Transverse colon (tissue), 4 donors: ENCODE measurements at regions not wholly inside any gene's neighbourhood (a gene's known extent, or its start where the extent isn't known, plus 50 kb on each side); places are given as distances from the start of the nearest gene placed in this dataset.

Experiments used
- CTCF ChIP-seq, 5 experiments: fragments of 200-600 bp in 3 of 5; fragments of 450-650 bp in 2 of 5; sonication (generic) in 3 of 5; IDR thresholded peaks; 1 replicate in 2 of 5; 2 replicates in 3 of 5; pipeline ENCODE4 v1.5.1; 2016 to 2017; ENCODE audit warnings: antibody characterized with exemption in 5 of 5, inconsistent platforms in 3 of 5, mild to moderate bottlenecking in 2 of 5, moderate library complexity in 1 of 5
- EP300 ChIP-seq: sonication (generic); formaldehyde crosslinking; IDR thresholded peaks from one replicate; pipeline ENCODE4 v1.6.1; 2017; ENCODE audit warnings: antibody characterized with exemption, low read depth
- POLR2A ChIP-seq: fragments of 450-650 bp; IDR thresholded peaks from one replicate; pipeline ENCODE4 v1.6.1; 2016; ENCODE audit warnings: antibody characterized with exemption, mild to moderate bottlenecking, moderate library complexity
- POLR2AphosphoS5 ChIP-seq, 3 donors: sonication (generic); formaldehyde crosslinking; IDR thresholded peaks; one replicate each; pipeline ENCODE4 v1.6.1; 2016; ENCODE audit warnings: antibody characterized with exemption in 3 of 3

DNA sequence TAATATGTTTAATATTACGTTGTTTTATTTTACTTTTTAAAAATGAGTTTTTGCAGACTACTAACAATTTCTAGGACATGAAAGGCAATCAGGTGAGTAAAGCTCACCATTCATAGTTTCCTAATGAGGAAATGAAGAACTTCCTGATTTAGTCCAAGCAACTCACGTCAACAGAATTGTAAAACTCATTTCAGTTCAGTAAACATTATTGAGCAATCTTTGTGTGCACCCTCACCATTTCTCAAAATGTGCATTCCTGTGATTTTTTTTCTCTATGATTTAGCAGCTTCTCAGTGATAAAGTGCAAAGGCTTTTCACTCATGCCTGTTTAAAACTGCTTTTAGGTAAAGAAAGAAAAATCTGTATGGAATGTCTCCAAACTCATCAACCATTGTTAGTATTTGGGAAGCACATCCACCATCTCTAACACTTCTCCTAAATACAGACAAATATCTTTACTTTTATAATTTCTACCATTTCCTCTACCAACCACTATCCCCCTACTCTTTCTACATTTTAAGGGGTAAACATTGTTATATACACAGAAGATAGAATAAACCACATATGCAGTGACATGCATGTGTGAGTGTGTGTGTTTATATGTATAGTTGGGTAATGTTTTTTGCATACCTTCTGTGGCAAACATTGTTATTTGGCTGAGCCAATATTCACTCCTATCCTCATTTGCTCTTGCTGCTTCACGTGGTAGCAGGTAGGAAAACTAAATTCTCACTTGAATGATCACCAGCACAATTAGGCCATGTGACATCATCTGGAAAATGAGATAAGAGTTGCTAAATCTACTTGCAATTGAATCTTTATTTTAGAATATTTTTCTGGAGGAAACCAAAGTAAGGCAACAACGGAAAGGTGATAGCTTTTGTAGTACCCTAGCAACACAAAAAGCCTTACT is 54.7 kb upstream of the PRDM8 start:
- TF ChIP-seq CTCF (IDR thresholded peaks at IDR 0.05): no peak
- no peak for TF ChIP-seq POLR2A
- TF ChIP-seq POLR2AphosphoS5 (IDR thresholded peaks at IDR 0.05): no peak
- TF ChIP-seq EP300: no peak
